Esophagus muscularis mucosa (tissue), 4 donors: ENCODE measurements at regions not wholly inside any gene's neighbourhood (a gene's known extent, or its start where the extent isn't known, plus 50 kb on each side); places are given as distances from the start of the nearest gene placed in this dataset.

Experiments used
- EP300 ChIP-seq: sonication (generic); formaldehyde crosslinking; IDR thresholded peaks from one replicate; pipeline ENCODE4 v1.6.1; 2017; ENCODE audit warnings: antibody characterized with exemption
- POLR2A ChIP-seq: fragments of 450-650 bp; IDR thresholded peaks from one replicate; pipeline ENCODE4 v1.6.1; 2017; ENCODE audit warnings: antibody characterized with exemption, moderate library complexity, mild to moderate bottlenecking, low read depth
- TF ChIP-seq, protein P1 (sequence below), 3 experiments: fragments of 200-600 bp in 2 of 3; fragments of 450-650 bp in 1 of 3; sonication (generic) in 2 of 3; IDR thresholded peaks; one replicate each; pipeline ENCODE4 v1.5.1; 2017 to 2019; ENCODE audit warnings: antibody characterized with exemption in 3 of 3, mild to moderate bottlenecking in 2 of 3, moderate library complexity in 1 of 3

DNA sequence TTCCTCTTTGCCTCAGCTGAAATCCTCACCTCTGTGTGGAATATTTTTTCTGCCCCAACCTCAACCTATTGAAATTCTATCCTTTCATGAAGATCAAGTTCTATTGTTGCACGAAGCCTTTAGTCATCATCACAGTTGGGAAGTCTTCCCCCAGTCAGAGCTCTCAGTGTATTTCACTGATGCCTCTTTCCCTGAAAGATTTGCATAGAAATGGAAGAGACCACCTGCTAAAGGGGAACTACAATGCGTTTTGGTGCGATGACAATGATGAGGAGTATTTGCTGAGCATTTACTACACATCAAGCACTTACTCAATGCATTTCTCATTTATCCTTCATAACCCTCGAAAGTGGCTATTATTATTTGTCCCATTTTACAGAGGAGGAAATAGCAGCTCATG, 151.2 kb upstream of the KLF3 start:
- TF ChIP-seq, protein P1, sequence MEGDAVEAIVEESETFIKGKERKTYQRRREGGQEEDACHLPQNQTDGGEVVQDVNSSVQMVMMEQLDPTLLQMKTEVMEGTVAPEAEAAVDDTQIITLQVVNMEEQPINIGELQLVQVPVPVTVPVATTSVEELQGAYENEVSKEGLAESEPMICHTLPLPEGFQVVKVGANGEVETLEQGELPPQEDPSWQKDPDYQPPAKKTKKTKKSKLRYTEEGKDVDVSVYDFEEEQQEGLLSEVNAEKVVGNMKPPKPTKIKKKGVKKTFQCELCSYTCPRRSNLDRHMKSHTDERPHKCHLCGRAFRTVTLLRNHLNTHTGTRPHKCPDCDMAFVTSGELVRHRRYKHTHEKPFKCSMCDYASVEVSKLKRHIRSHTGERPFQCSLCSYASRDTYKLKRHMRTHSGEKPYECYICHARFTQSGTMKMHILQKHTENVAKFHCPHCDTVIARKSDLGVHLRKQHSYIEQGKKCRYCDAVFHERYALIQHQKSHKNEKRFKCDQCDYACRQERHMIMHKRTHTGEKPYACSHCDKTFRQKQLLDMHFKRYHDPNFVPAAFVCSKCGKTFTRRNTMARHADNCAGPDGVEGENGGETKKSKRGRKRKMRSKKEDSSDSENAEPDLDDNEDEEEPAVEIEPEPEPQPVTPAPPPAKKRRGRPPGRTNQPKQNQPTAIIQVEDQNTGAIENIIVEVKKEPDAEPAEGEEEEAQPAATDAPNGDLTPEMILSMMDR (IDR thresholded peaks at IDR 0.05), result no peak
- no peak for TF ChIP-seq POLR2A
- TF ChIP-seq EP300, result no peak
